SK-N-DZ (cell line): ENCODE measurements at regions not wholly inside any gene's neighbourhood (a gene's known extent, or its start where the extent isn't known, plus 50 kb on each side); places are given as distances from the start of the nearest gene placed in this dataset.

Experiments
- DNase-seq: peaks from one replicate; pipeline ENCODE4 v3.0.0-alpha.2; 2015; ENCODE audit warnings: low spot score

- no peak for DNase-seq
Observed at GRCh38 chr11:26231252-26231661, 100.7 kb upstream of the ANO3 start.

GRCh38 chr11:26234451-26234850 lies 97.5 kb upstream of the ANO3 start:
- no peak for DNase-seq

GRCh38 chr11:26243426-26243825 lies 88.5 kb upstream of the ANO3 start:
- no peak for DNase-seq

GRCh38 chr11:26244207-26244606 lies 87.7 kb upstream of the ANO3 start:
- no peak for DNase-seq

GRCh38 chr11:26245046-26245445 lies 86.9 kb upstream of the ANO3 start:
- DNase-seq, result no peak

- DNase-seq, result peak; percentile 50
Observed at GRCh38 chr11:26247340-26247739, 84.6 kb upstream of the ANO3 start.

GRCh38 chr11:26248661-26249060 lies 83.3 kb upstream of the ANO3 start:
- no peak for DNase-seq

- no peak for DNase-seq
Observed at GRCh38 chr11:26254378-26254777, 77.6 kb upstream of the ANO3 start.

GRCh38 chr11:26263769-26264168 lies 68.2 kb upstream of the ANO3 start:
- no peak for DNase-seq

GRCh38 chr11:26264266-26264665 lies 67.7 kb upstream of the ANO3 start:
- no peak for DNase-seq

- DNase-seq, result no peak
Observed at GRCh38 chr11:26268980-26269660, 62.8 kb upstream of the ANO3 start.

- no peak for DNase-seq
Observed at GRCh38 chr11:26271666-26272065, 60.3 kb upstream of the ANO3 start.

- peak; percentile 65 for DNase-seq
Observed at GRCh38 chr11:26276798-26277424, 55.0 kb upstream of the ANO3 start.

- no peak for DNase-seq
Observed at GRCh38 chr11:26278354-26278753, 53.6 kb upstream of the ANO3 start.
